Activated CD8-positive, alpha-beta T cell treated with anti-CD3 and anti-CD28 coated beads for 36 hours (primary cell): ENCODE measurements at regions not wholly inside any gene's neighbourhood (a gene's known extent, or its start where the extent isn't known, plus 50 kb on each side); places are given as distances from the start of the nearest gene placed in this dataset.

Source experiments
- ATAC-seq: fragments of 200-7000 bp; cut with Tn5 transposase; one replicate; pipeline ENCODE4 v1.10.0; 2021; ENCODE audit warnings: mild to moderate bottlenecking, moderate library complexity
- CTCF ChIA-PET: fragments of 350-600 bp; sonication (Branson Sonifier 250); formaldehyde crosslinking; loops from one replicate; lab custom pipeline; 2021; ENCODE audit warnings: antibody characterized with exemption; lab: Charles Lee
- POLR2A ChIA-PET: fragments of 350-600 bp; sonication (Branson Sonifier 250); formaldehyde crosslinking; loops from one replicate; lab custom pipeline; 2021; ENCODE audit warnings: antibody characterized with exemption; lab: Charles Lee
- DNase-seq: peaks from one replicate; pipeline ENCODE4 v3.0.0-alpha.2; 2020
- H3K27ac Mint-ChIP-seq: one replicate; pipeline ENCODE4 v1.8.0; 2021; ENCODE audit warnings: mild to moderate bottlenecking, mixed read lengths
- H3K27me3 Mint-ChIP-seq: one replicate; pipeline ENCODE4 v1.8.0; 2021; ENCODE audit warnings: mixed read lengths
- H3K36me3 Mint-ChIP-seq: one replicate; pipeline ENCODE4 v1.8.0; 2021; ENCODE audit warnings: low read depth, mixed read lengths
- H3K4me1 Mint-ChIP-seq: one replicate; pipeline ENCODE4 v1.8.0; 2021; ENCODE audit warnings: low read depth, mixed read lengths
- H3K4me3 Mint-ChIP-seq: one replicate; pipeline ENCODE4 v1.8.0; 2021; ENCODE audit warnings: mild to moderate bottlenecking, moderate library complexity, mixed read lengths
- H3K9me3 Mint-ChIP-seq: one replicate; pipeline ENCODE4 v1.8.0; 2021; ENCODE audit warnings: mixed read lengths
- CTCF ChIP-seq: fragments of 200-600 bp; IDR thresholded peaks from one replicate; pipeline ENCODE4 v1.8.0; 2022; ENCODE audit warnings: antibody characterized with exemption, mild to moderate bottlenecking
- intact Hi-C: fragments of 100-400 bp; cut with micrococcal nuclease; formaldehyde crosslinking; loops from one replicate; pipeline ENCODE4 v1.10.0; 2022

- DNase-seq (no peak), ATAC-seq (no peak)
- Mint-ChIP-seq H3K27me3 (peaks cover 1% of the 10 kb centered on the region), H3K4me1 (no peaks in the 10 kb centered on the region), H3K36me3 (no peaks in the 10 kb centered on the region), H3K4me3 (no peak overlapping the region), H3K27ac (no peak overlapping the region), H3K9me3 (no peaks in the 10 kb centered on the region)
- ChIA-PET POLR2A (no interaction called here), CTCF (no interaction called here)
- no peak for TF ChIP-seq CTCF
- intact Hi-C loops, result no loop called here
Measured at GRCh38 chr18:45322343-45322742, 292.9 kb upstream of the SLC14A2 start.

- H3K4me3 Mint-ChIP-seq, result no peak overlapping the region
- intact Hi-C loops, result no loop called here
- H3K4me1 Mint-ChIP-seq, result no peaks in the 10 kb centered on the region
- H3K27ac Mint-ChIP-seq, result no peak overlapping the region
- H3K36me3 Mint-ChIP-seq, result no peaks in the 10 kb centered on the region
- H3K9me3 Mint-ChIP-seq, result no peaks in the 10 kb centered on the region
- DNase-seq, result no peak
- no peak for ATAC-seq
- H3K27me3 Mint-ChIP-seq, result peaks cover 1% of the 10 kb centered on the region
- TF ChIP-seq CTCF, result no peak
- CTCF ChIA-PET, result no interaction called here
- POLR2A ChIA-PET, result no interaction called here
Measured at GRCh38 chr18:45324101-45324494, 291.2 kb upstream of the SLC14A2 start.

GRCh38 chr18:45324495-45325113 is 290.7 kb upstream of the SLC14A2 start:
- CTCF ChIA-PET, result no interaction called here
- no peaks in the 10 kb centered on the region for H3K9me3 Mint-ChIP-seq
- ATAC-seq (no peak), DNase-seq (no peak)
- intact Hi-C loops, result no loop called here
- H3K27me3 Mint-ChIP-seq, result peaks cover 1% of the 10 kb centered on the region
- H3K36me3 Mint-ChIP-seq, result no peaks in the 10 kb centered on the region
- POLR2A ChIA-PET, result no interaction called here
- no peak overlapping the region for H3K27ac Mint-ChIP-seq
- no peak overlapping the region for H3K4me3 Mint-ChIP-seq
- no peak for TF ChIP-seq CTCF
- no peaks in the 10 kb centered on the region for H3K4me1 Mint-ChIP-seq

GRCh38 chr18:45325778-45326177 is 289.5 kb upstream of the SLC14A2 start:
- Mint-ChIP-seq H3K4me1 (no peaks in the 10 kb centered on the region), H3K27me3 (peaks cover 4% of the 10 kb centered on the region), H3K9me3 (no peaks in the 10 kb centered on the region), H3K36me3 (no peaks in the 10 kb centered on the region), H3K4me3 (no peak overlapping the region), H3K27ac (no peak overlapping the region)
- intact Hi-C loops, result no loop called here
- ATAC-seq (no peak), DNase-seq (no peak)
- ChIA-PET CTCF (no interaction called here), POLR2A (no interaction called here)
- TF ChIP-seq CTCF, result no peak

- no peaks in the 10 kb centered on the region for H3K9me3 Mint-ChIP-seq
Measured at GRCh38 chr18:45326505-45326904, 288.8 kb upstream of the SLC14A2 start.

More at GRCh38 chr18:45326505-45326904, 288.8 kb upstream of the SLC14A2 start:
- intact Hi-C loops, result no loop called here
- DNase-seq (no peak), ATAC-seq (no peak)
- CTCF ChIA-PET, result no interaction called here
- POLR2A ChIA-PET, result no interaction called here
- Mint-ChIP-seq H3K4me1 (no peaks in the 10 kb centered on the region), H3K4me3 (no peak overlapping the region), H3K27me3 (peaks cover 7% of the 10 kb centered on the region), H3K36me3 (no peaks in the 10 kb centered on the region), H3K27ac (no peak overlapping the region)
- no peak for TF ChIP-seq CTCF
